Ecto neural progenitor cell (in vitro differentiated cells): ENCODE measurements at regions not wholly inside any gene's neighbourhood (a gene's known extent, or its start where the extent isn't known, plus 50 kb on each side); places are given as distances from the start of the nearest gene placed in this dataset.

Experiments used
- DNase-seq: peaks from one replicate; pipeline ENCODE4 v3.0.0-alpha.2; 2018; ENCODE audit warnings: low spot score

GRCh38 chr18:25443776-25444175 lies 91.8 kb upstream of the ZNF521 start:
- DNase-seq = no peak

GRCh38 chr18:25435149-25435782 lies 83.3 kb upstream of the ZNF521 start:
- DNase-seq = no peak

GRCh38 chr18:25434745-25435144 lies 82.8 kb upstream of the ZNF521 start:
- no peak for DNase-seq

- no peak for DNase-seq
These were observed 81.6 kb upstream of the ZNF521 start for GRCh38 chr18:25433590-25433989.

- DNase-seq = no peak
These were observed 73.1 kb upstream of the ZNF521 start for GRCh38 chr18:25425024-25425423.

- no peak for DNase-seq
These were observed 71.8 kb upstream of the ZNF521 start for GRCh38 chr18:25423760-25424159.

GRCh38 chr18:25423267-25423666 lies 71.3 kb upstream of the ZNF521 start:
- no peak for DNase-seq

- no peak for DNase-seq
These were observed 70.3 kb upstream of the ZNF521 start for GRCh38 chr18:25422230-25422629.

GRCh38 chr18:25420077-25420825 lies 68.3 kb upstream of the ZNF521 start:
- DNase-seq = no peak

GRCh38 chr18:25416374-25416773 lies 64.4 kb upstream of the ZNF521 start:
- peak; percentile 56 for DNase-seq

GRCh38 chr18:25409971-25410370 lies 58.0 kb upstream of the ZNF521 start:
- DNase-seq = no peak

GRCh38 chr18:25408293-25408692 lies 56.3 kb upstream of the ZNF521 start:
- DNase-seq = no peak
